Germinal center (tissue), 1 donor: ENCODE measurements at regions not wholly inside any gene's neighbourhood (a gene's known extent, or its start where the extent isn't known, plus 50 kb on each side); places are given as distances from the start of the nearest gene placed in this dataset.
"Not testable (repeated sequence)": the region's sequence is repeated elsewhere in the genome, so short reads cannot be mapped to it uniquely, and the experiment has no call there.

Experiments
- DNase-seq: peaks from one replicate; pipeline ENCODE4 v3.0.0; 2012; ENCODE audit warnings: mixed read lengths, low spot score

GRCh38 chr5:111819028-111819427, 62.0 kb upstream of the NREP start:
- not testable (repeated sequence) for DNase-seq

GRCh38 chr5:111813537-111813936, 56.5 kb upstream of the NREP start:
- DNase-seq = no peak

GRCh38 chr5:111810112-111810511, 53.1 kb upstream of the NREP start:
- DNase-seq = no peak
